ENCODE measurements at regions not wholly inside any gene's neighbourhood (a gene's known extent, or its start where the extent isn't known, plus 50 kb on each side); places are given as distances from the start of the nearest gene placed in this dataset.

- no peak for TF ChIP-seq CTCF (IDR thresholded peaks at IDR 0.05)
- no peak for TF ChIP-seq EP300 (IDR thresholded peaks at IDR 0.05)
These were observed 132.2 kb upstream of the UST start for GRCh38 chr6:148614602-148615001.
